C4-2B (cell line): ENCODE measurements at regions not wholly inside any gene's neighbourhood (a gene's known extent, or its start where the extent isn't known, plus 50 kb on each side); places are given as distances from the start of the nearest gene placed in this dataset.

Experiments
- H3K27ac ChIP-seq: fragments of 450-650 bp; 2 replicates; pipeline ENCODE4 v1.5.1; 2017
- ZFX ChIP-seq: fragments of 450-650 bp; IDR thresholded peaks from 2 replicates; pipeline ENCODE4 v1.6.1; 2017
- TF ChIP-seq, protein P1 (sequence below): fragments of 450-650 bp; conservative IDR thresholded peaks from 2 replicates; pipeline ENCODE4 v1.5.1; 2017; ENCODE audit warnings: mild to moderate bottlenecking

DNA sequence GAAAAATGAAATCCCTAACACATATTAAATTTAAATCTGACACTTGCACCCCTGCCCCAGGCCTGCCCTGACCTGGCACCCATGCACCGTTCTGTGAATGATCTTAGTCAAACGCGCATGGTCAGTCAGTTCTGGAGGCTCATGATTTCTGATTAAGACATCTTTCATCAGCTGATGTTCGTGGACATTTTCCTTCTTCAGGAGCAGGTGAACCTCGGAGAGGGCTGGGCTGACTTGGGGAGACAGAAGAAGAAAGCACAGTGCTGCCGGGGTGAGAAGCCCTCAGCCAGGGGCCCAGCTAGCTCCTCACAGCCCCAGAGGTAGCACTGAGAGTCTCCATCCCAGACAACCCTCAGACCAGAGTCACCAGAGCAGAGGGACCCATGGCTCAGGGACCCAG, 134.5 kb upstream of the AJAP1 start:
- no peak for TF ChIP-seq ZFX
- TF ChIP-seq, protein P1, sequence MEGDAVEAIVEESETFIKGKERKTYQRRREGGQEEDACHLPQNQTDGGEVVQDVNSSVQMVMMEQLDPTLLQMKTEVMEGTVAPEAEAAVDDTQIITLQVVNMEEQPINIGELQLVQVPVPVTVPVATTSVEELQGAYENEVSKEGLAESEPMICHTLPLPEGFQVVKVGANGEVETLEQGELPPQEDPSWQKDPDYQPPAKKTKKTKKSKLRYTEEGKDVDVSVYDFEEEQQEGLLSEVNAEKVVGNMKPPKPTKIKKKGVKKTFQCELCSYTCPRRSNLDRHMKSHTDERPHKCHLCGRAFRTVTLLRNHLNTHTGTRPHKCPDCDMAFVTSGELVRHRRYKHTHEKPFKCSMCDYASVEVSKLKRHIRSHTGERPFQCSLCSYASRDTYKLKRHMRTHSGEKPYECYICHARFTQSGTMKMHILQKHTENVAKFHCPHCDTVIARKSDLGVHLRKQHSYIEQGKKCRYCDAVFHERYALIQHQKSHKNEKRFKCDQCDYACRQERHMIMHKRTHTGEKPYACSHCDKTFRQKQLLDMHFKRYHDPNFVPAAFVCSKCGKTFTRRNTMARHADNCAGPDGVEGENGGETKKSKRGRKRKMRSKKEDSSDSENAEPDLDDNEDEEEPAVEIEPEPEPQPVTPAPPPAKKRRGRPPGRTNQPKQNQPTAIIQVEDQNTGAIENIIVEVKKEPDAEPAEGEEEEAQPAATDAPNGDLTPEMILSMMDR = no peak
- H3K27ac ChIP-seq = no peak overlapping the region

DNA sequence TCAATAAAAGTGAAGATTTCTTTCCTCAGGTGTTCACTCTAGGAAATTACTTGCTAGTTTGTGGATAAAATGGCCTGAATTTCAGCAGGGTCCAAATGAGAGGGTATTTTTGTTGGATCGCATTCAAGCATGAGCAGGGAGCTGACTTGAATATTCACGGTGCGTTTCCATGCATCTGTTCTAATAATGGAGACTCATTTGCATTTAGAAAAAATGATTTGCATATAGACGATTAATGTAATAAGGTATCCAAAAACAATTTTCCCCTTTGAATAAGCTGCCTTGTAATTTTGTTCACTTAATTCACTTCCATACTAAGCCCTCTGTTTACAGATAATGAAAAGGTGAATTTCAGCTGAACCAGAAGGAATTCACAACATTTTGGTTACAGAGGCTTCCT, 130.9 kb upstream of the AJAP1 start:
- H3K27ac ChIP-seq = no peak overlapping the region
- no peak for TF ChIP-seq ZFX
- TF ChIP-seq, protein P1 = no peak

DNA sequence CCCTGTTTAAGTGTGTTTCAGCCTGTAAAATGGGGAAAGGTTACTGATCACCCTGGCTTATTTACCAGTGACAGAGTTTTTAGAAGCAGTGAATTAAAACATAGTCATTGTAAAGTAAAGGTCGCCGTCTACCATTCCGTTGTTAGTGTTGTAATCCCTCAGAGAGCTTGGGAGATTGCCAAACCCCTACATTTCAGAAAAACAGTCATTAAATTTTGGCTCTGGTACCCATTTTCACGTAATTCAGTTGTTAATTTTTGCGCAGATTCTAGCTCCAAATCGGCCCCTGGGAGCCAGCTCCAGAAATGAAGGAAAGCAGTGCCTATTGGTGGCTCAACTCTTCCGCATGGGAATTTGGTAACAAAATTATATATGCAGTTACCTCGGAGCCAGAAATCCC, 127.7 kb upstream of the AJAP1 start:
- TF ChIP-seq, protein P1 = no peak
- no peak for TF ChIP-seq ZFX
- H3K27ac ChIP-seq = no peak overlapping the region

DNA sequence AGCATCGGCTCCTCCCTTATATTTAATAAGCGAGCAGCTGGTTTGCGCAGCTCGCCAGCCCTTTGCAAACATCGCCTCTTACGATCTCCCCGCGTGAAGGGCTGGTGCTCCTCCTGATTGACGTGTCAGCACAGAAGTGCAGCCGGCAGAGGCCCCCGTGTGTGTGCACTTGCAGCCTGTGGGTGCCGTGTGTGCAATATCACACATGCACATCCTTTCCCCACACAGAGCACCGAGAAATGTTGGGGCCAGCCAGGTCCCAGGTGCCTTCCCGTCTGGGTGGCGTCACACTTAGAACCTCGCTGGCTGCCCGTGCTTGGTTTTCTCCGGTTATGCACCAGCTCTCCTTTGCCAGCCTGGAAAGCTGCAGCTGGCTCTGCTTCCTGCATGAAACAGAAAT, 126.6 kb upstream of the AJAP1 start:
- no peak for TF ChIP-seq ZFX
- TF ChIP-seq, protein P1 = no peak
- H3K27ac ChIP-seq = no peak overlapping the region

- TF ChIP-seq, protein P1 = no peak
- TF ChIP-seq ZFX = no peak
- H3K27ac ChIP-seq = no peak overlapping the region
These were observed 125.8 kb upstream of the AJAP1 start for GRCh38 chr1:4528590-4528989.

DNA sequence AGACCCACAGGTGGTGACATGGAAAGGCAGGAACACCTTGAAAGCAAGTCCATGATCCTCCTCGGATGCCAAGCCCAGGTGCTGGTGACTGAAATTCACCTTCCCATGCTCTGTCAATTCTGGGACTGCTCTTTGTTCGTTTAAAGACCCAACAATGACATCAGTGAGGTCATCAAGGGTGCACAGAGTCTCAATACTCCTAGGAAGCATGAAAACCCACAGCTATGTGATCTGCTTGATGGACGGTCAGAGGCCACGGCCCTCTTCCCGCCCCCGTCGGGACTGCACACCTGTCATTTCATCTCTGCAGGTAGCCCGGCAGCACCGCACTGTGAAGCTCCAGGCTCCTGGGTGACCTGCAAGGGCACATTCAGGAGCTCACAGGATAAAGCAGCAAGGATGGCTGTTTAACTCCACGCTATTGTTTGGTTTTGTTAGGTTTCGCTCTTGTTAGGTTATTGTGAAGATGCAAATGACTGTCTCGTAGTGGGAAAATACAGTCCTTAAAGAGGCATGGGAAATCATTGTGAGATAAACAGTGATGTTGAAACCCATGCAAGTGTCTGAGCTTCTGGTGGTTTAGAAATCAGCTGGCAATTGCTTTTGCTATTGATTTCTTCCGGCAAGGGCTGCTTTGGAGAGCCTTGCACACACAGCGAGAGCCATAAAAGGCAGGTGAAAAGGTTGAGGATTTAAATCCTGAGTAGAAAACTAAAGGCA, 124.8 kb upstream of the AJAP1 start:
- TF ChIP-seq, protein P1 = no peak
- TF ChIP-seq ZFX = no peak
- H3K27ac ChIP-seq = no peak overlapping the region

DNA sequence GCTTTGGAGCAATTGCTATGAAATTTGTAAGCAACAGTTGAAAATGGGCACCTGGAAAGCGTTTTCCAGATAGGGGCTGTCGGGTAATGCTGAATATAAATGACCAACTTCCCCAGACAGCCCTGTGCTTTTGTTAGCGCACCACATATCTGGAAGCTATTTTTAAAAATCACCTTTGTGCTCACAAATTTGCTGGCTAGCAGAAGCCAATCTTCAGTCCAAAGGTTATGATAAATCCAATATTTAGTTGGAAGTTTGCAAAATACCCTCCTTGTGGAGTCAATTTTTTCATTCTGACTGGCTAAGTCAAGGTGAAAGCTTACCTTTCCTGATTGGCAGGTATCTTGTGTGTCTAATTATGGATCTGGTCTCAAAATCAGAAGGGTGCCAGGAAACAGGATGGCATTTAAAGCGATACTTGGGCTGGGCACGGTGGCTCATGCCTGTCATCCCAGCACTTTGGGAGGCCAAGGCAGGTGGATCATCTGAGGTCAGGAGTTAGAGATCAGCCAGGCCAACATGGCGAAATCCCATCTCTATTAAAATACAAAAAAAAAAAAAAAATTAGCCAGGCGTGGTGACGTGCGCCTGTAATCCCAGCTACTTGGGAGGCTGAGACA, 124.1 kb upstream of the AJAP1 start:
- TF ChIP-seq, protein P1 = no peak
- no peak for TF ChIP-seq ZFX

More for the DNA sequence above, 124.1 kb upstream of the AJAP1 start:
- H3K27ac ChIP-seq = no peak overlapping the region
